ENCODE measurements at regions not wholly inside any gene's neighbourhood (a gene's known extent, or its start where the extent isn't known, plus 50 kb on each side); places are given as distances from the start of the nearest gene placed in this dataset.

DNA sequence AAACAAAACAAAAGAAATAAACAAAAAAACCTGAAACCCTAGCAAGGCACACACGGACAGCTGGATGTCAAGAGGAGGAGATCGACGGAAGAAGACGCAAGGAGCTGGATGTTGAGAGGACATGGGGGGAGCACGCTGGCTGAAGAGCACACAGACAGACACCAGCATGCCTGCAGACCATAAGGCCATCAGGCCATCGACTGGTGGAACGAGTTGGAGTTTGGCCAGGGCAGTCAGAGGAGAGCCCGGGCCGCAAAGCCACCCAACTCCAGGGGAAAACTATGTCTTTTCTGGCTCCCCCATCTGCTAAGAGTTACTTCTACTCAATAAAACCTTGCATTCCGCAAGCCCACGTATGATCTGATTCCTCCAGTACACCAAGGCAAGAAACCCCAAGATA is 979.6 kb downstream of the PCDH17 start:
- no peaks in the 10 kb centered on the region for H3F3A ChIP-seq (ENCODE audit: low read depth)
- H3K4me2 ChIP-seq (ENCODE audit: low read depth, low read length, poor library complexity, severe bottlenecking): no peak overlapping the region
- no peaks in the 10 kb centered on the region for H3K9me2 ChIP-seq (replicated peaks; ENCODE audit: low read depth, low read length)

DNA sequence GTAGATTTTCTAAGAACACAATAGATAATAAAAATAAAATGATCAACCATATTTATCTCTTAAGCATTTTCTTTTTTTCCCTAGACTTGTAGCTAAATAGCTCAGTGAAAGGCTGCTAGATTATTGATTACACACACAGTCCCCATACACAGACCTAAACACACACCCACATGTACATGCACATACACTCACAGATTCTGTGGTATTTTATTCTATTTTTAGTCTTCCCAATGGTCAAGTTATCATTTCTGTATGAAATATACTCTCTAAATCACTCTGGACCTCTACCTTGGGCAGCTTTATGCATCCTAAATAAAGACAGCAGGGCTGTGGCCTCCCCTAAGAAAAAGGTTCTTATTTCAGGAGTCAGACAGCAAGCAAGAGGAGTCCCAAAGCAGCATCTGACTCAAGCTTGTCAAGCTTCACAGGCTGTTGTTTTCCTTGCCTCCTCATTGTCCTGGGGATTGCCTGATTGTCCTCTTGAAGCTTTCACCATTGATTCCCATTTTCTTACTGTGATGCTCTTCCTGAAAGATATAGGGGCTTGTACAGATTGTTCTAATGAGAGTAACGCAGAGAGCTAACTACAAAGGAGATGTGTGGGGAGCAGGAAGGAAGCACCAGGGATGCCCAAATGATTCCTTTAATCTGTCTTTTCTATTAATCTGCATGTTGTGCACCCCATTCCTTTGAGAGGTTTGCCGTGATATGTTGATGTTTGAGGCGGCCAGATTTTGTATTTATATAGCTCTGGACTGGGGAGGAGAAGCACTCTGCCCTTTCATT is 986.5 kb downstream of the PCDH17 start:
- Histone ChIP-seq H3K27me3 (ENCODE audit: insufficient read depth, low read length, poor library complexity, severe bottlenecking) (no peaks in the 10 kb centered on the region), H3K9me2 (replicated peaks; ENCODE audit: low read depth, low read length) (no peaks in the 10 kb centered on the region), H3F3A (ENCODE audit: low read depth) (no peaks in the 10 kb centered on the region), H2AFZ (ENCODE audit: low read length) (no peak overlapping the region), H4K20me1 (ENCODE audit: insufficient read depth, low read length, poor library complexity, severe bottlenecking) (no peaks in the 10 kb centered on the region), H3K9ac (ENCODE audit: low read depth, low read length, poor library complexity, severe bottlenecking) (no peak overlapping the region), H3K79me2 (ENCODE audit: insufficient read depth, low read length) (no peaks in the 10 kb centered on the region), H3K36me3 (ENCODE audit: insufficient read depth, low read length) (no peaks in the 10 kb centered on the region), H3K4me2 (ENCODE audit: low read depth, low read length, poor library complexity, severe bottlenecking) (no peak overlapping the region), H3K4me3 (ENCODE audit: low read length, poor library complexity, severe bottlenecking) (no peak overlapping the region), H3K4me1 (ENCODE audit: insufficient read depth, low read length, poor library complexity, severe bottlenecking) (no peaks in the 10 kb centered on the region), H3K9me3 (ENCODE audit: insufficient read depth, low read depth, low read length) (no peaks in the 10 kb centered on the region)
- TF ChIP-seq EZH2phosphoT487 (IDR thresholded peaks at IDR 0.05; ENCODE audit: borderline replicate concordance): no peak
- TF ChIP-seq, protein P1, sequence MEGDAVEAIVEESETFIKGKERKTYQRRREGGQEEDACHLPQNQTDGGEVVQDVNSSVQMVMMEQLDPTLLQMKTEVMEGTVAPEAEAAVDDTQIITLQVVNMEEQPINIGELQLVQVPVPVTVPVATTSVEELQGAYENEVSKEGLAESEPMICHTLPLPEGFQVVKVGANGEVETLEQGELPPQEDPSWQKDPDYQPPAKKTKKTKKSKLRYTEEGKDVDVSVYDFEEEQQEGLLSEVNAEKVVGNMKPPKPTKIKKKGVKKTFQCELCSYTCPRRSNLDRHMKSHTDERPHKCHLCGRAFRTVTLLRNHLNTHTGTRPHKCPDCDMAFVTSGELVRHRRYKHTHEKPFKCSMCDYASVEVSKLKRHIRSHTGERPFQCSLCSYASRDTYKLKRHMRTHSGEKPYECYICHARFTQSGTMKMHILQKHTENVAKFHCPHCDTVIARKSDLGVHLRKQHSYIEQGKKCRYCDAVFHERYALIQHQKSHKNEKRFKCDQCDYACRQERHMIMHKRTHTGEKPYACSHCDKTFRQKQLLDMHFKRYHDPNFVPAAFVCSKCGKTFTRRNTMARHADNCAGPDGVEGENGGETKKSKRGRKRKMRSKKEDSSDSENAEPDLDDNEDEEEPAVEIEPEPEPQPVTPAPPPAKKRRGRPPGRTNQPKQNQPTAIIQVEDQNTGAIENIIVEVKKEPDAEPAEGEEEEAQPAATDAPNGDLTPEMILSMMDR (conservative IDR thresholded peaks at IDR 0.05; ENCODE audit: low read length): no peak

More for the DNA sequence above, 979.6 kb downstream of the PCDH17 start:
- Histone ChIP-seq H3K36me3 (ENCODE audit: insufficient read depth, low read length) (no peaks in the 10 kb centered on the region), H3K9ac (ENCODE audit: low read depth, low read length, poor library complexity, severe bottlenecking) (no peak overlapping the region), H3K27me3 (ENCODE audit: insufficient read depth, low read length, poor library complexity, severe bottlenecking) (no peaks in the 10 kb centered on the region), H2AFZ (ENCODE audit: low read length) (no peak overlapping the region), H3K4me1 (ENCODE audit: insufficient read depth, low read length, poor library complexity, severe bottlenecking) (no peaks in the 10 kb centered on the region), H3K4me3 (ENCODE audit: low read length, poor library complexity, severe bottlenecking) (no peak overlapping the region), H4K20me1 (ENCODE audit: insufficient read depth, low read length, poor library complexity, severe bottlenecking) (no peaks in the 10 kb centered on the region), H3K9me3 (ENCODE audit: insufficient read depth, low read depth, low read length) (no peaks in the 10 kb centered on the region), H3K79me2 (ENCODE audit: insufficient read depth, low read length) (no peaks in the 10 kb centered on the region)
- TF ChIP-seq EZH2phosphoT487 (IDR thresholded peaks at IDR 0.05; ENCODE audit: borderline replicate concordance): no peak
- TF ChIP-seq, protein P1 (conservative IDR thresholded peaks at IDR 0.05; ENCODE audit: low read length): no peak

GRCh38 chr13:58619396-58620113 is 988.0 kb downstream of the PCDH17 start:
- Histone ChIP-seq H4K20me1 (ENCODE audit: insufficient read depth, low read length, poor library complexity, severe bottlenecking) (no peaks in the 10 kb centered on the region), H3K27me3 (ENCODE audit: insufficient read depth, low read length, poor library complexity, severe bottlenecking) (no peaks in the 10 kb centered on the region), H3F3A (ENCODE audit: low read depth) (no peaks in the 10 kb centered on the region), H3K79me2 (ENCODE audit: insufficient read depth, low read length) (no peaks in the 10 kb centered on the region), H3K9ac (ENCODE audit: low read depth, low read length, poor library complexity, severe bottlenecking) (no peak overlapping the region), H3K4me3 (ENCODE audit: low read length, poor library complexity, severe bottlenecking) (peak overlapping the region; percentile 28), H3K4me2 (ENCODE audit: low read depth, low read length, poor library complexity, severe bottlenecking) (peak overlapping the region; percentile 51), H3K36me3 (ENCODE audit: insufficient read depth, low read length) (no peaks in the 10 kb centered on the region), H2AFZ (ENCODE audit: low read length) (peak overlapping the region; percentile 42; the same call in 1 of the 2 replicates), H3K9me2 (replicated peaks; ENCODE audit: low read depth, low read length) (no peaks in the 10 kb centered on the region), H3K9me3 (ENCODE audit: insufficient read depth, low read depth, low read length) (no peaks in the 10 kb centered on the region), H3K4me1 (ENCODE audit: insufficient read depth, low read length, poor library complexity, severe bottlenecking) (no peaks in the 10 kb centered on the region)
- no peak for TF ChIP-seq EZH2phosphoT487 (IDR thresholded peaks at IDR 0.05; ENCODE audit: borderline replicate concordance)
- TF ChIP-seq, protein P1 (conservative IDR thresholded peaks at IDR 0.05; ENCODE audit: low read length): no peak
